SKM-1 (cell line): ENCODE measurements at regions not wholly inside any gene's neighbourhood (a gene's known extent, or its start where the extent isn't known, plus 50 kb on each side); places are given as distances from the start of the nearest gene placed in this dataset.

Source experiments
- DNase-seq: peaks from one replicate; lab custom pipeline; 2025; ENCODE audit not compliant: unreplicated experiment; lab: John Stamatoyannopoulos, UW

DNA sequence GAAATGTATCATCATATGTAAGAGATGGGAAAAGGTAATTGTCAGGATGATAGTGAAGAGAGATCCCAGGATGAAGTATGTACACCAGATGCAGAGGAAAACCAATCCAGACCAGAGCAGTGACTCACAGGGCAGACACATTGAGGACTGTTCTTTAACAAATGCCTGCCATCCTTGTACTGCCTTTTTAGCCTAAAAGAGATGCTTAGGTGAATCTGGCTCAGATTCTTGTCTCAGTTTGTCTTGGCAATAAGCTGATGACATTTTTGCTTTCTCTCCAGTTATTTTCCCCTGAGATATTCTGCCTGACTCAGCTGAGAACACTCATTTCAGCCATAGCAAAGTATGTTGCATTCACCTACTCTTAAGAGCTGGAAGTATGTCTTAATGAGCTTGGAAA is 405.3 kb upstream of the USP15 start:
- DNase-seq = no peak

GRCh38 chr12:61857968-61858367 is 402.2 kb upstream of the USP15 start:
- DNase-seq = no peak

DNA sequence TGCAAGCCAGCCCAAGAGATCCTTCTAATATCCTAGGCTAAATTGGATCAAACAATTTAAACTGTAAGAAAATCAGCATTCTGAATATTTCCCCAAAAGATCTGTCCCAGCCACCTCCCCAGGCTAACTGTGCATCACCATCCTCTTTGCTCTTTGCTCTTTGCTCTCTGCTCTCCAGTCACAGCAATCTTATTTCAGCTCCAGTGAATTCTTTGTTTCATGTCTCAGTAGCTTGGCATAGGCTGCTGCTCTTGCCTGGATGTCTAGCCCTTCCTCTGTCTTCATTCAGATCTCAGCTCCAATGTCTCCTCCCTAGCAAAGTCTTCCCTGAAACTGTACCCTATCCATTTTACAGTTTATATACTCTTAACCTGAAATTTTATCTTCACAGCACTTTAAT is 399.8 kb upstream of the USP15 start:
- DNase-seq = no peak

GRCh38 chr12:61862986-61863385 is 397.2 kb upstream of the USP15 start:
- no peak for DNase-seq

DNA sequence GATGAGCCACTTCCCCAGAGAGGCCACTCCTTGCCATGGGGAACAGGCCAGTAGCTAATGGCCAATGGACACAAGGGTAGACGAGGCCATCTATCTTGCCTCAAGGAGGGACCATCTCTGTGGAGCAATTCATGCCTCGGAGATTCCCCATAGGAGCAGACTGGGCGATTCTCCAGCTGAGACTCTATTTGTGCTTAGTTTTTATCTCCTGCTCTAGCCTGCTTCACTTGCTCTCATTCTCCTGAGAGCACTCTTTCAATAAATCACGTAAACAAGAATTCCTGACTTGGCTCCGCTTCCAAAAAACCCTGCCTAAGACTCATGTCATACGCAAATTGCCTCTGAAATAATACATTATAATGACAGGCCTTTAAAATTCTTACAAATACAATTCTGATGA is 396.4 kb upstream of the USP15 start:
- no peak for DNase-seq

DNA sequence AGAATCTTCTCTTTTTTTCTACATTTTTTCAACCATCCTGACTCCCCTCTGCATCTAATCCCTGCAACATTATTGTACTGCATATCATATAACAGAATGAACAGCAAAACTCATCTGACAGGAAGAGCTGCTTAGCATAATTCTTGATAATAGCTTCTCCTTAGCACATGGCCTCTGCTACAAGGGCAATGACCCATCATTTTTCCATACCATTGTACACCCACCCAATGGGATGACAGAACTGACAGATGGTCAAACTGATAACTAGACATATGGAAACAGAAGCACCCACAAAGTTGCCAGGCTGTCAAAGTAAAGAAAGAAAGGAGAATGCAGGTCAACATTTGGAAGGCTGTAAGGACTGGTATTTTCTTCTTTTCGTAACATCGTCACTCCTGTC is 390.4 kb upstream of the USP15 start:
- DNase-seq = no peak

DNA sequence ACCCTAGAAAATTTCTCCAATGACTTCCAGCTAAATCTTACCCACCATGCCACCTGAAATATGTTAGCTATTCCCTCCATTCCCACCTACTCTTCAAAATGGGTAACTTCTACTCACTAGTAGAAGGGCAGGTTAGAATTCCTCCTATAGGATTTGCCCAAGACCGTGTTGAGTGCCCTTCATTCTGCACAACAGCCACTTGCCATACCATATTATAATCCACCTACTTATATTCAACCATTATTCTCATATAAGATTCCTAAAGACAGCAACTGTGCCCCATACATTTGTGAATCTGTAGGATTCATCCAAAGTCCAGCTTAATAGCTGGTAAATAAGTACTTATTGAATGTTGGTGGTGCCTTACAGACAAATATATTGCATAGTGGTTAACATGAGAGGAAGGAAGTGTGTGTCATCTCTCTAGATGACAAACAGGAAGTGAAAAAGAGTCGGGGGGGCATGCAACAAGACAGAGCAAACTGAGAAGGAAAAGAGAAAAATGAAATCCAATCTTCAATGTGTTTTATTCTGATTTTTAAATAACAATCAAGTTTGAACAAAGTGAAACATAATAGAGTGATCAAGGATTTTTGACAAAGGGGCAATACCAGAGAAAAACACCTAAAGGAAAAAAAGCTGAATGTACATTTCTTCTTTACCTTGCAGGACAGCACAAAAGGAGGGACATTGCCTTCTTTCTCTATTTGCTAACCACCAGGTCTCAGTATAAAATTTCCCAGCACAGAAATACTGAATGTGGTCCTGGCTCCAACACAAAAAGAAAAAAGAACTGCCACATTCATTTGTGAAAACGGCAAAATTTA is 389.3 kb upstream of the USP15 start:
- DNase-seq = no peak

GRCh38 chr12:61871485-61871810 is 388.8 kb upstream of the USP15 start:
- DNase-seq = no peak

DNA sequence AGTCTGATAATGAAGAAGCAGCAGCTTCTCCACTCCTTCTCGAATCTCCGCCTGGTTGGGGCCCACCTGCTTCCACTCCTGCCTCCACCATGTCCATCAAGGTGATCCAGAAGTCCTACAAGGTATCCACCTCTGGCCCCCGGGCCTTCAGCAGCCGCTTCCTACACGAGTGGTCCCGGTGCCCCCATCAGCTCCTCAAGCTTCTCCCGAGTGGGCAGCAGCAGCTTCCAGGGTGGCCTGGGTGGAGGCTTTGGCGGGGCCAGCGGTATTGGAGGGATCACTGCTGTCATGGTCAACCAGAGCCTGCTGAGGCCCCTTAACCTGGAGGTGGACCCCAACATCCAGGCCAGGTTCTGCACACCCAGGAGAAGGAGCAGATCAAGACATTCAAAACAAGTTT is 381.0 kb upstream of the USP15 start:
- no peak for DNase-seq

- DNase-seq = no peak
Observed at GRCh38 chr12:61880186-61880585, 380.0 kb upstream of the USP15 start.

GRCh38 chr12:61891632-61892031 is 368.6 kb upstream of the USP15 start:
- DNase-seq = no peak

DNA sequence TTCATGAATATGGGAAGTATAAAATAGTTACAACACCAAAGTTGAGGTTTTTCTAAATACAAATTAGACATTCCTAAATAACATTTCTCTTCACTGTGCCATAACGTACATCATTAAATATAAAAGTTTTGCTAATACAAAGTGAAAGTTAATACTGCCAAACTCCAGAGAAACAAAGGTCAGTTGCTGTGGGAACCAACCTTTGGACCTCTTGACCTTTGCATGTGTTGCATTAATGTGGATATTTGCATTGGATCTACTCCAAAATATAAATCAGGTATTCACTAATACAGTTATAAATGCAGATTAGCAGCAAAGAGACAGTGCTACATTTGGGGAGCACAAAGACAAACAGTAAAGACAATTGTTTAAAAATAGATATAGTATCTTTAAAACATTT is 366.0 kb upstream of the USP15 start:
- no peak for DNase-seq

DNA sequence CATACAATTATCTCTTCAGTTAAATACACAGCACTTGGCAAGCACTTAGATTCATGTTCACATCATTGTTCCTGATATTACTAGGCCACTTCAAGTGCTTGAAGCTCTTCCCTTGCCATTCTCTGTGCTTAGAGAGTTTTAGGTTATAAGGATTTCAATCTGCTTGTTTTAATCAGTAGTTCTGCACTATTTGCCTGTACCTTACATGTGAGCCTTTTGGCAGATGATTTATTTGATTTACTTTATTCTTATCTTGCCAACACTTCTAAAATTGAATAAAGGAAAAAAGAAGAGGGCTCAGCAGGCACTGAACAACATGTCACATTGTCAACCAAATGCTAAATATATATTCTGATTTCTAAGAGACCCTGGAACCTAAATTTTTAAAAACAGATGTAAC is 363.8 kb upstream of the USP15 start:
- DNase-seq = no peak

DNA sequence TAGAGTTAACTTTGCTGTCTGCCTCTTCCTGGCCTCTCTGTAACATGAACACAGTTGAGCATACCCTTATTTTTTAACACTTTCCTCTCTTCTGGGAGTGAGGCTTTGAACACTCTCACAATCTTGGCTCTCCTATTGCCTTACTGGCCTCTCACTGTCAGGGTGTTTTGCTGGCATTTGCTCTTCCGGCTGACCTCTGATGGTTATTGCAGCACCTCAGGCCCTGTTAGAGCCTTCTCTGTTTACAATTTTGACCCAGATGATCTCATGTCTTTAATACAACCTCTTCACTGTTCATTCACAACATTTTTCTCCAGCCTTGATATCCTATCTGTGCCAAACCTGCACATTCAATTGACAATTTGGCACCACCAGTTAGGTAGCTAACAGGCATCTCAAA is 357.8 kb upstream of the USP15 start:
- no peak for DNase-seq

DNA sequence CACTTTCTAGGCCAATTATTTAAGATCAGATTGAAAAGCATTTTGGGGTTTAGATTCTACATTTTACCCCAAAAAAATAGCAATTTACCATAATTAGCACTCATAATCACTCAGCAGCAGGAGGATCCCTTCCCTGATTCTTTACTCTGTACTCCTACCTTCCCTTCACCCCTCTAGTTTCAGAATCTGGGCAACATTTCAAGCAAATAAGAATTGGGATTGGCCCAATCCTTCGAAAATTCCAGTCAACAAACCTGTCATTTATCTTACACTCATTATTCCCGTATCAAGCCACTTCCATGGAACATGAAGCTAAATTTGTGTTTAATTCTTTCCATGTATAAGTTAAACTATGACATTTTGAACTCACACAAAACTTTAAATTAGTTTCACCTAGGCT is 349.1 kb upstream of the USP15 start:
- no peak for DNase-seq

GRCh38 chr12:61915420-61915819 is 344.8 kb upstream of the USP15 start:
- no peak for DNase-seq

GRCh38 chr12:61916831-61917230 is 343.4 kb upstream of the USP15 start:
- no peak for DNase-seq

- no peak for DNase-seq
Observed at GRCh38 chr12:61919686-61920085, 340.5 kb upstream of the USP15 start.

DNA sequence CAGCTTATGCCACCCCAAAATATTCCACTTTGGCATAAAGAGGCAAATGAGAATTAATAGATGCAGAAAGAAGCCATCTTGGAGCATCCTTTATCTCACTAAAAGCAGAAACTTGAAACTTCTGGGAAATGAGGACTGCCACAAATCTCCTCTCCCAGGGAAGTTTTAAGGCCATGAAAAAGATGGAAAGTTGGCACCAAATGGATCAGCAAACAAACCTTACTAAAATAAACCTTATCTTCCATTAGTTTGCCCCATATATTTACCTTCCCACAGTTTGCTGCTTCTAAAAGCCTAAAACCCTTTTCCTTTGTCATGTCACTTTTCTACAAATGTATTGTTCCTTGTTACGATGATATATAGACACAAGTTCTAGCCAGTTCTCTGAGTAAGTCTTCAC is 340.0 kb upstream of the USP15 start:
- DNase-seq = no peak

DNA sequence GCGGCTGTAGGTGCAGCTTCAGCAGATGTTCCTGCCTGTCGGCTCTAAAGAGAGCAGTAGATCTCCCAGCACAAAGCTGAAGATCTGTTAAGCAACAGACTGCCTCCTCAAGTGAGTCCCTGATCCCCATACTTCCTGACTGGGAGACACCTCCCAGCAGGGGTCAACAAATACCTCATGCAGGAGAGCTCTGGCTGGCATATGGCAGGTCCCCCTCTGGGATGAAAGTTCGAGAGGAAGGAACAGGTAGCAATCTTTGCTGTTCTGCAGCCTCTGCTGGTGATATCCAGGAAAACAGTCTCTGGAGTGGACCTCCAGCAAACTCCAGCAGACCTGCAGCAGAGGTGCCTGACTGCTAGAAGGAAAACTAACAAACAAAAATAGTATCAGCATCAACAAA is 337.1 kb upstream of the USP15 start:
- DNase-seq = no peak

DNA sequence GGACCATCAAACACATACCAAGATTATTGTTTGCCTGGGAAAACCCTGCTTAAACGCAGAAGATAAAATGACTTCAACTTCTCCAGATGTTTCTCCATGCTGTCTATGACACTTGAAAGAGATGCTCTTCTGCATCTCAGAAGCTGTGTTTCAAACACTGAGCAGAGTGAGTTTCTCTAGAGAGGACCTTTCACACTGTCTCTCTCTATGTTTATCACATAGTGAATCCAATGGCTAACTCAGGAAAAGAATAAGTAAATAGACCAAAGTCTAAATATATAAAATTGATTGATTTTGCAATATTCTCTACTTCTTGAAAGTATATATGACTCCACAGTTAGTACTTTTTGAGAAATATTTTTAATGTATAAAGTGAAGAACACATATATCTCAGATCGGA is 325.6 kb upstream of the USP15 start:
- DNase-seq = no peak

GRCh38 chr12:61939977-61940376 is 320.2 kb upstream of the USP15 start:
- no peak for DNase-seq

DNA sequence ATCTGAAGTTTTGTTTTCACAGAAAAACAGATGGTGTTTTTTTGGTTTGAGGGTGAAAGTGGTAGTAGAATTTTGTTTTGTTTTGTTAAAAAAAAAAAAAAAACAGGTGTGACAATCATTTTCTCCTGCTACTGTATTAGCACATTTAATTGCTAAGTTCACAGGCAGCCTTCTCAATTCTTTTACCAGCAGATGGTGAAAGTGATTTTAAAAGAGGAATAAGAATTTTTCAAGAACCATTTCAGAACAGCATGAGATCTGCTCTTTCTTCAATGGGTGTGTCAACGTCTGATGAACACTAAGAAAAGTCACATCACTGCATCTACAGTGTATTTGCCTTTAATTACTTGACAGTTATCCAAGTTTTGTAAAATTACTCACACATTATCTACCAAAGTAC is 303.7 kb upstream of the USP15 start:
- DNase-seq = no peak

GRCh38 chr12:61974461-61974860 is 285.7 kb upstream of the USP15 start:
- no peak for DNase-seq
